PFSK-1 (cell line): ENCODE measurements at regions not wholly inside any gene's neighbourhood (a gene's known extent, or its start where the extent isn't known, plus 50 kb on each side); places are given as distances from the start of the nearest gene placed in this dataset.

Source experiments
- POLR2AphosphoS5 ChIP-seq: IDR thresholded peaks from 2 replicates; pipeline ENCODE4 v1.6.1; 2012; ENCODE audit warnings: low read depth, mild to moderate bottlenecking, control low read depth, low read length, moderate library complexity
- TAF1 ChIP-seq: IDR thresholded peaks from 2 replicates; pipeline ENCODE4 v1.6.1; 2012; ENCODE audit warnings: low read length, control low read depth, borderline replicate concordance; ENCODE audit not compliant: insufficient read depth
- TF ChIP-seq, protein P1 (sequence below), 2 experiments: IDR thresholded peaks; 2 replicates each; pipeline versions ENCODE4 v1.6.1 to v1.8.0; 2011 to 2012; ENCODE audit warnings: low read depth in 2 of 2, low read length in 2 of 2, control low read depth in 1 of 2, inconsistent platforms in 1 of 2, mild to moderate bottlenecking in 1 of 2, moderate library complexity in 1 of 2; ENCODE audit not compliant: insufficient read depth in 1 of 2

GRCh38 chr17:69654981-69655855 is 240.7 kb downstream of the MAP2K6 start:
- no peak for TF ChIP-seq POLR2AphosphoS5
- no peak for TF ChIP-seq TAF1
- TF ChIP-seq, protein P1, sequence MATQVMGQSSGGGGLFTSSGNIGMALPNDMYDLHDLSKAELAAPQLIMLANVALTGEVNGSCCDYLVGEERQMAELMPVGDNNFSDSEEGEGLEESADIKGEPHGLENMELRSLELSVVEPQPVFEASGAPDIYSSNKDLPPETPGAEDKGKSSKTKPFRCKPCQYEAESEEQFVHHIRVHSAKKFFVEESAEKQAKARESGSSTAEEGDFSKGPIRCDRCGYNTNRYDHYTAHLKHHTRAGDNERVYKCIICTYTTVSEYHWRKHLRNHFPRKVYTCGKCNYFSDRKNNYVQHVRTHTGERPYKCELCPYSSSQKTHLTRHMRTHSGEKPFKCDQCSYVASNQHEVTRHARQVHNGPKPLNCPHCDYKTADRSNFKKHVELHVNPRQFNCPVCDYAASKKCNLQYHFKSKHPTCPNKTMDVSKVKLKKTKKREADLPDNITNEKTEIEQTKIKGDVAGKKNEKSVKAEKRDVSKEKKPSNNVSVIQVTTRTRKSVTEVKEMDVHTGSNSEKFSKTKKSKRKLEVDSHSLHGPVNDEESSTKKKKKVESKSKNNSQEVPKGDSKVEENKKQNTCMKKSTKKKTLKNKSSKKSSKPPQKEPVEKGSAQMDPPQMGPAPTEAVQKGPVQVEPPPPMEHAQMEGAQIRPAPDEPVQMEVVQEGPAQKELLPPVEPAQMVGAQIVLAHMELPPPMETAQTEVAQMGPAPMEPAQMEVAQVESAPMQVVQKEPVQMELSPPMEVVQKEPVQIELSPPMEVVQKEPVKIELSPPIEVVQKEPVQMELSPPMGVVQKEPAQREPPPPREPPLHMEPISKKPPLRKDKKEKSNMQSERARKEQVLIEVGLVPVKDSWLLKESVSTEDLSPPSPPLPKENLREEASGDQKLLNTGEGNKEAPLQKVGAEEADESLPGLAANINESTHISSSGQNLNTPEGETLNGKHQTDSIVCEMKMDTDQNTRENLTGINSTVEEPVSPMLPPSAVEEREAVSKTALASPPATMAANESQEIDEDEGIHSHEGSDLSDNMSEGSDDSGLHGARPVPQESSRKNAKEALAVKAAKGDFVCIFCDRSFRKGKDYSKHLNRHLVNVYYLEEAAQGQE (IDR thresholded peaks at IDR 0.05; ENCODE audit: insufficient read depth in 1 of 2, low read depth in 2 of 2, low read length in 2 of 2): no peak
